ENCODE measurements at regions not wholly inside any gene's neighbourhood (a gene's known extent, or its start where the extent isn't known, plus 50 kb on each side); places are given as distances from the start of the nearest gene placed in this dataset.

GRCh38 chr3:25119682-25120081 is 308.4 kb upstream of the RARB start:
- DNase-seq, result no peak

GRCh38 chr3:25120665-25121064 is 307.4 kb upstream of the RARB start:
- DNase-seq, result no peak

- DNase-seq, result peak; percentile 29
Measured at GRCh38 chr3:25125201-25125600, 302.9 kb upstream of the RARB start.

GRCh38 chr3:25128735-25129134 is 299.3 kb upstream of the RARB start:
- DNase-seq, result no peak

GRCh38 chr3:25130724-25131520 is 297.1 kb upstream of the RARB start:
- DNase-seq, result no peak

- DNase-seq, result no peak
Measured at GRCh38 chr3:25133588-25133987, 294.5 kb upstream of the RARB start.

- DNase-seq, result no peak
Measured at GRCh38 chr3:25137606-25138005, 290.5 kb upstream of the RARB start.

GRCh38 chr3:25139267-25139666 is 288.8 kb upstream of the RARB start:
- DNase-seq, result no peak

- DNase-seq, result no peak
Measured at GRCh38 chr3:25142609-25143355, 285.3 kb upstream of the RARB start.

GRCh38 chr3:25143356-25144025 is 284.6 kb upstream of the RARB start:
- no peak for DNase-seq

GRCh38 chr3:25144430-25144829 is 283.6 kb upstream of the RARB start:
- DNase-seq, result no peak

- DNase-seq, result no peak
Measured at GRCh38 chr3:25145176-25145575, 282.9 kb upstream of the RARB start.

- no peak for DNase-seq
Measured at GRCh38 chr3:25150199-25150598, 277.9 kb upstream of the RARB start.

- DNase-seq, result no peak
Measured at GRCh38 chr3:25151281-25151902, 276.7 kb upstream of the RARB start.

GRCh38 chr3:25151903-25152295 is 276.2 kb upstream of the RARB start:
- DNase-seq, result no peak

GRCh38 chr3:25153136-25153535 is 274.9 kb upstream of the RARB start:
- DNase-seq, result no peak

- no peak for DNase-seq
Measured at GRCh38 chr3:25153561-25153960, 274.5 kb upstream of the RARB start.

- no peak for DNase-seq
Measured at GRCh38 chr3:25155652-25156471, 272.2 kb upstream of the RARB start.

- DNase-seq, result no peak
Measured at GRCh38 chr3:25156626-25157025, 271.4 kb upstream of the RARB start.

- DNase-seq, result no peak
Measured at GRCh38 chr3:25165306-25165705, 262.8 kb upstream of the RARB start.

- DNase-seq, result peak; percentile 26
Measured at GRCh38 chr3:25166016-25166415, 262.0 kb upstream of the RARB start.

GRCh38 chr3:25169151-25169550 is 258.9 kb upstream of the RARB start:
- DNase-seq, result no peak

- no peak for DNase-seq
Measured at GRCh38 chr3:25170021-25170420, 258.0 kb upstream of the RARB start.
